ENCODE measurements at regions not wholly inside any gene's neighbourhood (a gene's known extent, or its start where the extent isn't known, plus 50 kb on each side); places are given as distances from the start of the nearest gene placed in this dataset.
"Not testable (repeated sequence)": the region's sequence is repeated elsewhere in the genome, so short reads cannot be mapped to it uniquely, and the experiment has no call there.

DNA sequence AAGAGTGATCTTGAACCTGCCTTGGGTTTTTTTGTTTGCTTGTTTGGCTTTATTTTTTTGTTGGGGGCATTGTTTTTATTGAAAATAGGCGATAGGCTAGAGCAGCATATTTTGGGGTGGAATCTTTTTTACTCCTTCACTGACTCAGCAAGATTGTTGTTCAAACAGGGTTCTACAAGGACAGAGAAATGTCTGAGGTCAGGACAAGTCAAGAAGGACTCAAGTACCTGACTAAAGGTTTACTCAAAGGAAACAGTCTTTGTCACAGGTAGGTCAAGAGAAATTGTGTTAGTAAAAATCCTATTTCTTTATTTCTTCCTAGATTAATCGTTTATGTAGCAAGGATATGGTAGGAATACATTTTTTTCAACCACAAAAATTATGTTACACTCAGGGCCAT, 1564.0 kb upstream of the CDH9 start:
- DNase-seq (ENCODE audit: low spot score): no peak
- TF ChIP-seq, protein P1, sequence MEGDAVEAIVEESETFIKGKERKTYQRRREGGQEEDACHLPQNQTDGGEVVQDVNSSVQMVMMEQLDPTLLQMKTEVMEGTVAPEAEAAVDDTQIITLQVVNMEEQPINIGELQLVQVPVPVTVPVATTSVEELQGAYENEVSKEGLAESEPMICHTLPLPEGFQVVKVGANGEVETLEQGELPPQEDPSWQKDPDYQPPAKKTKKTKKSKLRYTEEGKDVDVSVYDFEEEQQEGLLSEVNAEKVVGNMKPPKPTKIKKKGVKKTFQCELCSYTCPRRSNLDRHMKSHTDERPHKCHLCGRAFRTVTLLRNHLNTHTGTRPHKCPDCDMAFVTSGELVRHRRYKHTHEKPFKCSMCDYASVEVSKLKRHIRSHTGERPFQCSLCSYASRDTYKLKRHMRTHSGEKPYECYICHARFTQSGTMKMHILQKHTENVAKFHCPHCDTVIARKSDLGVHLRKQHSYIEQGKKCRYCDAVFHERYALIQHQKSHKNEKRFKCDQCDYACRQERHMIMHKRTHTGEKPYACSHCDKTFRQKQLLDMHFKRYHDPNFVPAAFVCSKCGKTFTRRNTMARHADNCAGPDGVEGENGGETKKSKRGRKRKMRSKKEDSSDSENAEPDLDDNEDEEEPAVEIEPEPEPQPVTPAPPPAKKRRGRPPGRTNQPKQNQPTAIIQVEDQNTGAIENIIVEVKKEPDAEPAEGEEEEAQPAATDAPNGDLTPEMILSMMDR (conservative IDR thresholded peaks at IDR 0.05; ENCODE audit: low read depth): no peak
- POLR2A ChIA-PET (ENCODE audit: low non-redundant PET): no interaction called here
- no peak overlapping the region for H3K27ac ChIP-seq
- CTCF ChIA-PET: no interaction called here

DNA sequence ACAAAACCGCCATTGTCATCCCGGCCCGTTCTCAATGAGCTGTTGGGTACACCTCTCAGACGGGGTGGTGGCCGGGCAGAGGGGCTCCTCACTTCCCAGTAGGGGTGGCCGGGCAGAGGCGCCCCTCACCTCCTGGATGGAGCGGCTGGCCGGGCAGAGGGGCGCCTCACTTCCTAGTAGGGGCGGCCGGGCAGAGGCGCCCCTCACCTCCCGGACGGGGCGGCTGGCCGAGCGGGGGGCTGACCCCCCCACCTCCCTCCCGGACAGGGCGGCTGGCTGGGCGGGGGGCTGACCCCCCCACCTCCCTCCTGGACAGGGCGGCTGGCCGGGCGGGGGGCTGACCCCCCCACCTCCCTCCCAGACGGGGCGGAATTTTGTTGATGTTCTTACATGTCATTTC, 1558.3 kb upstream of the CDH9 start:
- POLR2A ChIA-PET (ENCODE audit: low non-redundant PET); DNase-seq (ENCODE audit: low spot score); CTCF ChIA-PET: not testable (repeated sequence)

GRCh38 chr5:28580616-28581015, 1542.2 kb upstream of the CDH9 start:
- H3K27ac ChIP-seq: no peak overlapping the region
- ChIA-PET POLR2A (ENCODE audit: low non-redundant PET) (no interaction called here), CTCF (no interaction called here)
- TF ChIP-seq, protein P1 (conservative IDR thresholded peaks at IDR 0.05; ENCODE audit: low read depth): no peak
- no peak for DNase-seq (ENCODE audit: low spot score)

More for the DNA sequence above, 1558.3 kb upstream of the CDH9 start:
- H3K27ac ChIP-seq: not testable (repeated sequence)

GRCh38 chr5:28576022-28576421, 1537.6 kb upstream of the CDH9 start:
- TF ChIP-seq, protein P1 (conservative IDR thresholded peaks at IDR 0.05; ENCODE audit: low read depth): no peak
- no peak for DNase-seq (ENCODE audit: low spot score)
- POLR2A ChIA-PET (ENCODE audit: low non-redundant PET): no interaction called here
- CTCF ChIA-PET: interaction anchor here (0.6 to 0.7 kb wide), 4 partner anchors 167 to 681 kb away, joined by 3 to 6 read pairs (median 4); no protein-coding TSS in a partner anchor
- H3K27ac ChIP-seq: no peak overlapping the region

DNA sequence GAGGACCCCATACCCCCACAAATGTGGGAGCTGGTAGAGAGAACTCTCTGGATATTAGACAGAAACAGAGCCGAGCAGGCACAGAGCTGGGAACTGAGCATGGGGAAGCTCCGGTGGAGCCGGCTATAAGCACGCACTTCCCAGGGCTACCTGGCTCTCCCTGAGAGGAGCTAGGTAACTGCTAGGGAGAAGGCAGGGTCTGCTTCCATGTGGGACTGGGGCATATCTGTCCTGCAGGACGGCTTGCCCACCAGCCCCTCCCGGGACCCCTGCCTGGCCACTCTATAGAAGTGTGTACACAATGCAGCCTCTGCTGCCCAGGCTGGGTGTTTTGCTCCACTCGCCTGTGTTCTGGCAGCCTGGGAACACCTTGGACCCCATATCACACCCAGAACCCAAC, 1537.0 kb upstream of the CDH9 start:
- no peak overlapping the region for H3K27ac ChIP-seq
- ChIA-PET CTCF (interaction anchor here (0.6 kb wide), 2 partner anchors 167 to 293 kb away, joined by 4 to 6 read pairs; no protein-coding TSS in a partner anchor), POLR2A (ENCODE audit: low non-redundant PET) (no interaction called here)
- DNase-seq (ENCODE audit: low spot score): no peak
- TF ChIP-seq, protein P1 (conservative IDR thresholded peaks at IDR 0.05; ENCODE audit: low read depth): no peak

GRCh38 chr5:28574606-28575005, 1536.2 kb upstream of the CDH9 start:
- TF ChIP-seq, protein P1 (conservative IDR thresholded peaks at IDR 0.05; ENCODE audit: low read depth): no peak

DNA sequence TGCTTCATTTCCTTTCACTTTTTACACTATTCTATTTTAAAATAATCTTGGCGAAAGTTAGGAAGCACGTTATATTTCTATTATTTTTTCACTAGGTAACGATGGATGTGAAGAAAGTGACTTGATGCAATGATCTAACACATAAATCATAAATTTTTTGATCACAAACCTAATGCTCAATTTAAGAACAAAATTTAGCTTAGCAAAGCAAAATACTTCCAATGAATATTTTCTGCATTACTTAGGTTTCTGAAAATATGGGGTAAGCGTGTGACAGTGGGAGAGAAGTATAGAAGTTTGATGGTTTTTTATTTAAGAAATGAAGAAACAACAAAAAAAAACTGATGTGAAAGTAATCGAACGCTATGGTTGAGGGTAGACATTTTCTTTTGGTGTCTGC, 1528.7 kb upstream of the CDH9 start:
- H3K27ac ChIP-seq: no peak overlapping the region
- TF ChIP-seq, protein P1 (conservative IDR thresholded peaks at IDR 0.05; ENCODE audit: low read depth): no peak
- ChIA-PET CTCF (interaction anchor here (0.5 kb wide), 1 partner anchor 124 kb away, joined by 3 read pairs; no protein-coding TSS in a partner anchor), POLR2A (ENCODE audit: low non-redundant PET) (interaction anchor here (0.6 kb wide), 1 partner anchor 8 kb away, joined by 3 read pairs; no protein-coding TSS in a partner anchor)
- no peak for DNase-seq (ENCODE audit: low spot score)

More at GRCh38 chr5:28574606-28575005, 1536.2 kb upstream of the CDH9 start:
- ChIA-PET CTCF (no interaction called here), POLR2A (ENCODE audit: low non-redundant PET) (interaction anchor here (0.6 kb wide), 1 partner anchor 8 kb away, joined by 3 read pairs; no protein-coding TSS in a partner anchor)
- DNase-seq (ENCODE audit: low spot score): no peak
- no peak overlapping the region for H3K27ac ChIP-seq
